Parathyroid adenoma (tissue), 2 donors: ENCODE measurements at regions not wholly inside any gene's neighbourhood (a gene's known extent, or its start where the extent isn't known, plus 50 kb on each side); places are given as distances from the start of the nearest gene placed in this dataset.

Experiments
- H2AFZ ChIP-seq: fragments of 300-600 bp; sonication (generic); one replicate; pipeline ENCODE4 v1.7.0; 2017; ENCODE audit warnings: antibody characterized with exemption, mild to moderate bottlenecking
- H3K27ac ChIP-seq: fragments of 300-600 bp; sonication (generic); one replicate; pipeline ENCODE4 v1.7.0; 2017
- H3K27me3 ChIP-seq: fragments of 300-600 bp; sonication (generic); one replicate; pipeline ENCODE4 v1.7.0; 2017; ENCODE audit warnings: low read length; ENCODE audit not compliant: control insufficient read depth, insufficient read depth
- H3K36me3 ChIP-seq: fragments of 300-600 bp; sonication (generic); one replicate; pipeline ENCODE4 v1.7.0; 2017; ENCODE audit warnings: low read length; ENCODE audit not compliant: control insufficient read depth, insufficient read depth
- H3K4me1 ChIP-seq: fragments of 300-600 bp; sonication (generic); one replicate; pipeline ENCODE4 v1.7.0; 2017; ENCODE audit warnings: control low read depth
- H3K4me2 ChIP-seq: fragments of 300-600 bp; sonication (generic); one replicate; pipeline ENCODE4 v1.7.0; 2017; ENCODE audit warnings: low read length
- H3K4me3 ChIP-seq: fragments of 300-600 bp; sonication (generic); one replicate; pipeline ENCODE4 v1.7.0; 2017; ENCODE audit warnings: low read depth, low read length
- H3K79me2 ChIP-seq: fragments of 300-600 bp; sonication (generic); one replicate; pipeline ENCODE4 v1.7.0; 2017; ENCODE audit warnings: control low read depth
- H3K9ac ChIP-seq: fragments of 300-600 bp; sonication (generic); one replicate; pipeline ENCODE4 v1.7.0; 2017; ENCODE audit warnings: mild to moderate bottlenecking
- H3K9me3 ChIP-seq: fragments of 300-600 bp; sonication (generic); one replicate; pipeline ENCODE4 v1.7.0; 2017; ENCODE audit warnings: low read length; ENCODE audit not compliant: control insufficient read depth
- CTCF ChIP-seq: fragments of 300-600 bp; sonication (generic); IDR thresholded peaks from one replicate; pipeline ENCODE4 v1.7.0; 2017; ENCODE audit warnings: antibody characterized with exemption, mild to moderate bottlenecking
- donor health status: primary hyperparathyroidism.

GRCh38 chr5:165277661-165278060 lies 1772.2 kb downstream of the MAT2B start:
- Histone ChIP-seq H3K4me2 (no peak overlapping the region), H3K36me3 (no peaks in the 10 kb centered on the region), H3K4me1 (no peaks in the 10 kb centered on the region), H3K27me3 (no peaks in the 10 kb centered on the region), H2AFZ (no peak overlapping the region), H3K4me3 (no peak overlapping the region), H3K9me3 (no peaks in the 10 kb centered on the region), H3K79me2 (no peaks in the 10 kb centered on the region), H3K9ac (no peak overlapping the region), H3K27ac (no peak overlapping the region)
- TF ChIP-seq CTCF: no peak

- H3K4me1 ChIP-seq: no peaks in the 10 kb centered on the region
- H3K4me2 ChIP-seq: no peak overlapping the region
- H3K79me2 ChIP-seq: no peaks in the 10 kb centered on the region
- TF ChIP-seq CTCF: no peak
- no peak overlapping the region for H3K27ac ChIP-seq
- no peak overlapping the region for H2AFZ ChIP-seq
- H3K36me3 ChIP-seq: no peaks in the 10 kb centered on the region
- no peak overlapping the region for H3K9ac ChIP-seq
- H3K27me3 ChIP-seq: no peaks in the 10 kb centered on the region
- no peaks in the 10 kb centered on the region for H3K9me3 ChIP-seq
- no peak overlapping the region for H3K4me3 ChIP-seq
Observed at GRCh38 chr5:165282491-165282890, 1777.1 kb downstream of the MAT2B start.

GRCh38 chr5:165286692-165287091 lies 1781.3 kb downstream of the MAT2B start:
- H3K4me1 ChIP-seq: no peaks in the 10 kb centered on the region
- H3K9ac ChIP-seq: no peak overlapping the region
- H3K27ac ChIP-seq: no peak overlapping the region
- no peak overlapping the region for H3K4me2 ChIP-seq
- no peak overlapping the region for H3K4me3 ChIP-seq
- no peaks in the 10 kb centered on the region for H3K9me3 ChIP-seq
- no peaks in the 10 kb centered on the region for H3K79me2 ChIP-seq
- no peak overlapping the region for H2AFZ ChIP-seq
- no peaks in the 10 kb centered on the region for H3K36me3 ChIP-seq
- no peak for TF ChIP-seq CTCF
- H3K27me3 ChIP-seq: no peaks in the 10 kb centered on the region

GRCh38 chr5:165290535-165290934 lies 1785.1 kb downstream of the MAT2B start:
- Histone ChIP-seq H3K27me3 (no peaks in the 10 kb centered on the region), H3K4me1 (no peaks in the 10 kb centered on the region), H3K27ac (no peak overlapping the region), H3K9ac (no peak overlapping the region), H3K79me2 (no peaks in the 10 kb centered on the region), H3K9me3 (no peaks in the 10 kb centered on the region), H3K36me3 (no peaks in the 10 kb centered on the region), H3K4me2 (no peak overlapping the region), H3K4me3 (no peak overlapping the region), H2AFZ (no peak overlapping the region)
- no peak for TF ChIP-seq CTCF

GRCh38 chr5:165296401-165297130 lies 1791.1 kb downstream of the MAT2B start:
- Histone ChIP-seq H3K4me1 (no peaks in the 10 kb centered on the region), H3K4me2 (no peak overlapping the region), H3K4me3 (no peak overlapping the region), H3K9me3 (no peaks in the 10 kb centered on the region), H3K27ac (no peak overlapping the region), H2AFZ (no peak overlapping the region), H3K79me2 (no peaks in the 10 kb centered on the region), H3K9ac (no peak overlapping the region), H3K27me3 (no peaks in the 10 kb centered on the region), H3K36me3 (no peaks in the 10 kb centered on the region)
- TF ChIP-seq CTCF: no peak
